T-cell (primary cell): ENCODE measurements at regions not wholly inside any gene's neighbourhood (a gene's known extent, or its start where the extent isn't known, plus 50 kb on each side); places are given as distances from the start of the nearest gene placed in this dataset.

Experiments used
- ATAC-seq, 4 experiments: fragments of 200-7000 bp in 3 of 4; fragments of 150-1000 bp in 1 of 4; cut with Tn5 transposase; replicated peaks in 1 of 4; 1 replicate in 3 of 4; 2 replicates in 1 of 4; pipeline ENCODE4 v1.10.0; 2021; ENCODE audit warnings: moderate library complexity in 3 of 4, mild to moderate bottlenecking in 2 of 4, moderate number of reproducible peaks in 1 of 4
- CTCF ChIA-PET, 2 donors: fragments of 300-600 bp; sonication (Branson Sonifier 250); formaldehyde crosslinking; loops; one replicate each; lab custom pipeline; 2022; ENCODE audit warnings: antibody characterized with exemption in 2 of 2; lab: Charles Lee
- POLR2A ChIA-PET, 2 donors: fragments of 300-600 bp; sonication (Branson Sonifier 250); formaldehyde crosslinking; loops; one replicate each; lab custom pipeline; 2022; ENCODE audit warnings: antibody characterized with exemption in 2 of 2; lab: Charles Lee
- DNase-seq, 35 experiments: peaks; one replicate each; pipeline versions ENCODE4 v3.0.0 to v3.0.0-alpha.2; 2013 to 2023
- H3K27ac ChIP-seq: one replicate; pipeline ENCODE4 v1.5.1; 2013; ENCODE audit warnings: low read length
- H3K27me3 ChIP-seq, 2 experiments: replicated peaks in 1 of 2; 1 replicate in 1 of 2; 2 replicates in 1 of 2; pipeline versions ENCODE4 v1.6.1 to v1.7.0; 2013; ENCODE audit warnings: low read length in 1 of 2, mixed read lengths in 1 of 2; ENCODE audit not compliant: control insufficient read depth in 2 of 2, insufficient read depth in 2 of 2; ENCODE audit errors: extremely low read depth in 1 of 2
- H3K36me3 ChIP-seq, 2 donors: 1 replicate in 1 of 2; 2 replicates in 1 of 2; pipeline versions ENCODE4 v1.6.1 to v1.7.0; 2013; ENCODE audit warnings: low read length in 1 of 2; ENCODE audit not compliant: control insufficient read depth in 2 of 2, insufficient read depth in 1 of 2; ENCODE audit errors: extremely low read depth in 1 of 2
- H3K4me1 ChIP-seq, 2 experiments: 1 replicate in 1 of 2; 2 replicates in 1 of 2; pipeline versions ENCODE4 v1.6.1 to v1.7.0; 2013; ENCODE audit warnings: low read length in 2 of 2, mixed read lengths in 1 of 2; ENCODE audit not compliant: insufficient read depth in 2 of 2, control insufficient read depth in 1 of 2; ENCODE audit errors: extremely low read depth in 1 of 2
- H3K4me3 ChIP-seq, 2 donors: 1 replicate in 1 of 2; 2 replicates in 1 of 2; pipeline versions ENCODE4 v1.5.1 to v1.7.0; 2013; ENCODE audit warnings: mild to moderate bottlenecking in 2 of 2, low read length in 1 of 2, moderate library complexity in 1 of 2; ENCODE audit not compliant: control insufficient read depth in 1 of 2; ENCODE audit errors: extremely low read depth in 1 of 2
- H3K9me3 ChIP-seq: 2 replicates; pipeline ENCODE4 v1.7.0; 2013
- H3K27ac Mint-ChIP-seq, 2 donors: one replicate each; pipeline ENCODE4 v1.8.0; 2020 to 2021; ENCODE audit warnings: mild to moderate bottlenecking in 2 of 2, mixed read lengths in 2 of 2
- H3K27me3 Mint-ChIP-seq, 2 donors: one replicate each; pipeline ENCODE4 v1.8.0; 2021 to 2022; ENCODE audit warnings: mixed read lengths in 2 of 2
- H3K36me3 Mint-ChIP-seq: one replicate; pipeline ENCODE4 v1.8.0; 2021; ENCODE audit warnings: mixed read lengths
- H3K4me1 Mint-ChIP-seq, 3 donors: one replicate each; pipeline ENCODE4 v1.8.0; 2020 to 2022; ENCODE audit warnings: mixed read lengths in 3 of 3, mild to moderate bottlenecking in 1 of 3
- H3K4me3 Mint-ChIP-seq, 3 donors: one replicate each; pipeline ENCODE4 v1.8.0; 2020 to 2022; ENCODE audit warnings: mild to moderate bottlenecking in 3 of 3, mixed read lengths in 3 of 3, moderate library complexity in 3 of 3
- H3K9me3 Mint-ChIP-seq, 3 donors: one replicate each; pipeline ENCODE4 v1.8.0; 2020 to 2022; ENCODE audit warnings: mixed read lengths in 3 of 3
- WGBS: methylation state at CpG from one replicate; pipeline ENCODE4 v1.1.5; 2013; ENCODE audit warnings: missing lambda C conversion rate; ENCODE audit not compliant: insufficient coverage; 5-methylcytosine and 5-hydroxymethylcytosine counted together

DNA sequence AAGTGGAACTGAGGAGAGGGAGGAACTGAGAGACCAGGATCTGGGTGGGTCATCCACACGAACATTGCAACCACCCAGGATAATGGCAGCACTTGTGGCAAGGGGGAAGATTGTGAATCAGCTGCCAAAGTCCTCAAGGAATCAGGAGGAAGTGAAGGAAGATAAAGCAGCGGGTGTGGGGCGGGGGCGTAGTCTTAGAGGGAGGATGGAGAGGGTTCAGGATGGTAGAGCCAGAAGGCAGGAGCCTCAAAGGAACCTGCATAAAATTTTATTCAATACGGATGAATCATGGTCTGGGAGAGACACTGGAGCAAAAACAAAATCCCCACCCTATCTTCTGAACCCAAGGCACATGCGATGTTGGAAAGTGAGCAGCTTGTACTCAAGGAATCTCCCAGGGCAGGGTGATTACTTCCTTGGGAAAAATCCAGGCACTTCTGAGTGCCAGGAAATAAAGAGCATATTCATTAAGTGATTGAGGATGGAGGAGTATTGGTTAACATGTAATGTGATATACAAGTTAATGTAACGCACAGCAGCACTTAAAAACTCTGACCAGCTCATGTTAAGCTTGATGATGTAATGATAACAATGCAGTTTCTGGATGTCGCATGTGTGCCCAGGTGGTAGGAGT, 82.0 kb upstream of the B3GAT2 start:
- ATAC-seq (no peak), DNase-seq (no peak)
- H3K4me3 Mint-ChIP-seq: no peak overlapping the region
- Histone ChIP-seq H3K9me3 (no peaks in the 10 kb centered on the region), H3K27ac (no peak overlapping the region), H3K27me3 (peaks cover 0 to 5% of the 10 kb centered on the region in 2 experiments), H3K4me3 (no peak overlapping the region), H3K36me3 (no peaks in the 10 kb centered on the region), H3K4me1 (no peaks in the 10 kb centered on the region)
- H3K4me1 Mint-ChIP-seq: no peaks in the 10 kb centered on the region
- POLR2A ChIA-PET: no interaction called here
- CTCF ChIA-PET: no interaction called here
- no peaks in the 10 kb centered on the region for H3K36me3 Mint-ChIP-seq
- H3K27me3 Mint-ChIP-seq: peaks cover 3 to 9% of the 10 kb centered on the region in 2 donors
- 84% methylated on average over 4 of the region's 8 CpGs for WGBS
- no peak overlapping the region for H3K27ac Mint-ChIP-seq
- no peaks in the 10 kb centered on the region for H3K9me3 Mint-ChIP-seq

DNA sequence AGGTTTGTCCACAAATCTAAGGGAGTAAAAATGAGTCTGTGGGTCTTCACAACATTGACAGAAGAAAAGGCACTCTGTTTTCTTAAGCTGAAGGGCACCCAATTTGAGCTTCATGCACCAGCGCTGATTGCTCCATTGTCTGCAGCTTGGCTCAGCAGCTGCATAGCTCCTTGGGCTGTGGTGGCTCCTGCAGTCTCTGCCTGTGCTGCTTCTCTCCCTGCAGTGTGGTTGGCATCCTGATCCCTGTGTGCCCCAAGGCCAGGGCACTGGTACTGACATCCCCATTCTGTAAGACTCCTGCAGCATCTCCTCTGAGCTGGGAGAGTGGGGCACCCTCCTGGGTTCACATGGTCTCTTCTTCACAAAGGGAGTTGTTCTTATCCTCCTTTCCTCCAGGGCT, 83.2 kb upstream of the B3GAT2 start:
- CTCF ChIA-PET: no interaction called here

DNA sequence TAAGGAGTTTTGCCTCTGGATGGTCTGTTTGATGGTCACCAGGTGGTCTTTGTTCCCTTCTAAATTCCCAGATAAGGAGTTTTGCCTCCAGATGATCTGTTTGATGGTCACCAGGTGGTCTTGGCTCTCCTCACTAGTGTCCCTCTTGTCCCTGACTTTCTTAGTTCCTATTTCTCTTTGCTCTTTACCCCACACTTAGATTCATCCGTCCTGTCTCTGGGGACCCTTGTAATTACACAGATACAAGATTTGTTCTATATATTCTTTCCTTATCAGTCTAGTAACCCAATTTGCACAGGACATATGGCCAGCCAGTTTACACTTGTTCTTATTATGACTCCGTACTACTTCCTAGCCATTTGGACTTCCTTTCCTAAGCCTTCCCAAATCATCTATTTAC, 84.0 kb upstream of the B3GAT2 start:
- Histone ChIP-seq H3K36me3 (no peaks in the 10 kb centered on the region), H3K9me3 (no peaks in the 10 kb centered on the region), H3K4me3 (no peak overlapping the region), H3K27me3 (peaks cover 0 to 5% of the 10 kb centered on the region in 2 experiments), H3K4me1 (no peaks in the 10 kb centered on the region), H3K27ac (no peak overlapping the region)
- CTCF ChIA-PET: no interaction called here
- Mint-ChIP-seq H3K4me1 (no peaks in the 10 kb centered on the region), H3K27me3 (peaks cover 0 to 8% of the 10 kb centered on the region in 2 donors), H3K36me3 (no peaks in the 10 kb centered on the region), H3K27ac (no peak overlapping the region), H3K9me3 (no peaks in the 10 kb centered on the region), H3K4me3 (no peak overlapping the region)
- no peak for ATAC-seq
- WGBS: 94% methylated on average over 1 of the region's 2 CpGs
- no peak for DNase-seq
- POLR2A ChIA-PET: no interaction called here

More for the DNA sequence above, 83.2 kb upstream of the B3GAT2 start:
- no peaks in the 10 kb centered on the region for H3K36me3 ChIP-seq
- H3K4me3 ChIP-seq: no peak overlapping the region
- H3K4me1 ChIP-seq: no peaks in the 10 kb centered on the region
- Mint-ChIP-seq H3K4me3 (no peak overlapping the region), H3K9me3 (no peaks in the 10 kb centered on the region), H3K36me3 (no peaks in the 10 kb centered on the region), H3K27me3 (peaks cover 0 to 11% of the 10 kb centered on the region in 2 donors), H3K4me1 (no peaks in the 10 kb centered on the region), H3K27ac (no peak overlapping the region)
- H3K27me3 ChIP-seq: peaks cover 0 to 5% of the 10 kb centered on the region in 2 experiments
- no peak for ATAC-seq
- H3K27ac ChIP-seq: no peak overlapping the region
- POLR2A ChIA-PET: no interaction called here
- no peak for DNase-seq
- H3K9me3 ChIP-seq: no peaks in the 10 kb centered on the region
- 100% methylated on average over 1 of the region's 1 CpG for WGBS

DNA sequence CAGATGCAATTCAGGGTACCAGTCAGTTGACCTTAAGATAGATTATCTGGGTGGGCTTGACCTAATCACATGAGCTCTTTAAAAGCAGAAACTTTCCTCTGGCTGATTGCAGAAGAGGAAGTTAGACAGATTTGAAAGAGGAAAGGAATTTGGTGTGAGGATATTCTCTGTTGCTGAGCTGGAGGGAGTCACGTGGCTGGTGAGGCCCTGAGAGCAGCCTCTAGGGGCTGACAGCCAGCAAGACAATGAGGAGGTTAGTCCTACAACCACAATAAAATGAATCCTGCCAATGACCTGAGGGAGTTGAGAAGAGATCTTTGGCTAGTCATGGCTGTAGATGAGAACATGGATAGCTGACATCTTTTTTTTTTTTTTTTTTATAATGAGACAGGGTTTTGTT, 87.0 kb upstream of the B3GAT2 start:
- Histone ChIP-seq H3K4me1 (no peaks in the 10 kb centered on the region), H3K27me3 (peaks cover 0 to 5% of the 10 kb centered on the region in 2 experiments), H3K9me3 (no peaks in the 10 kb centered on the region), H3K4me3 (no peak overlapping the region), H3K36me3 (no peaks in the 10 kb centered on the region), H3K27ac (no peak overlapping the region)
- Mint-ChIP-seq H3K27ac (no peak overlapping the region), H3K4me3 (no peak overlapping the region), H3K9me3 (no peaks in the 10 kb centered on the region), H3K36me3 (no peaks in the 10 kb centered on the region), H3K4me1 (no peaks in the 10 kb centered on the region), H3K27me3 (peaks cover 0 to 3% of the 10 kb centered on the region in 2 donors)
- CTCF ChIA-PET: no interaction called here
- DNase-seq (no peak), ATAC-seq (no peak)
- POLR2A ChIA-PET: no interaction called here
- no CpG with 5 or more reads among the region's 1 CpG for WGBS

DNA sequence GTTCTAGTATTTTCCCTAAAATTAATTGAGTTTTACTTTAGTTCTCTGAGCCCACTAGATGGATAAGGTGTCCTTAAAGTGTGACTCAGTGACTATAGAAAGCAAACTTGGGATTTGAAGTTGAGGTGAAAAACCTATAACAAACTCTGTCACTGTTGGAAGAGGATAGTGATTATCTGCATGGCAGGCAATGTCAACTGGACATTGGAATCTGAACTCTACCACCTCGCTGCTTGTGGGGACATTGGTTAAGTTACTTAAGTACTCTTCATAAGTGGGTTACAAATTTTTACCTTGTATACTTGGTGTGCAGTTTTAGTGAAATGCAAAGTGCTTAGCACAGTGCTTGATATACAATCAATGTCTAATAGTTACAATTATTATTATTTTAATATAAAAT, 87.9 kb upstream of the B3GAT2 start:
- Mint-ChIP-seq H3K36me3 (no peaks in the 10 kb centered on the region), H3K4me1 (no peaks in the 10 kb centered on the region), H3K4me3 (no peak overlapping the region), H3K27ac (no peak overlapping the region), H3K9me3 (no peaks in the 10 kb centered on the region), H3K27me3 (peaks cover 0 to 4% of the 10 kb centered on the region in 2 donors)
- H3K36me3 ChIP-seq: no peaks in the 10 kb centered on the region
- H3K4me3 ChIP-seq: no peak overlapping the region
- ChIA-PET POLR2A (no interaction called here), CTCF (no interaction called here)
- H3K27me3 ChIP-seq: peaks cover 0 to 5% of the 10 kb centered on the region in 2 experiments
- WGBS: no CpG with 5 or more reads among the region's 1 CpG
- DNase-seq: no peak
- ATAC-seq: no peak
- H3K9me3 ChIP-seq: no peaks in the 10 kb centered on the region
- no peak overlapping the region for H3K27ac ChIP-seq
- no peaks in the 10 kb centered on the region for H3K4me1 ChIP-seq

DNA sequence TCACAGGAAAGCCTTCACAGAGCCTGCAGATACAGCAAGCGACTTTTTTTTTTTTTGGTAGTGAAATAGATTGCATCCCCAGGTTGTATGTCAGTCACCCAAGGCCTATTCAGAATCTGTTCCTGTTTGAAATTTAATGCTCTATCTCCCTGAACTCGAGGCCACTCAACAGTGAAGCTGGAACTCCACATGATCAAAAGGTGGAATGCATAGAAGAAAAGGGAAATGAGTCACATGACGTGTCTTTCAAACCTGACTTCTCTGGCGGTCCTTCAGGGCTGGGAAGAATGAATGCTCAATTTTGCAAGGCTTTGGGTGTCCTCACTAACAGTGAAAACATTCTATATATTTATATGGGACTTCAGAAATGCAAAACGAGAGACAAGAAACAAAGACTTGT, 88.4 kb upstream of the B3GAT2 start:
- Histone ChIP-seq H3K4me1 (no peaks in the 10 kb centered on the region), H3K27me3 (peaks cover 0 to under 1% of the 10 kb centered on the region in 2 experiments), H3K4me3 (no peak overlapping the region), H3K9me3 (no peaks in the 10 kb centered on the region), H3K36me3 (no peaks in the 10 kb centered on the region), H3K27ac (no peak overlapping the region)
- DNase-seq (no peak), ATAC-seq (no peak)
- Mint-ChIP-seq H3K4me3 (no peak overlapping the region), H3K36me3 (no peaks in the 10 kb centered on the region), H3K4me1 (no peaks in the 10 kb centered on the region), H3K9me3 (no peaks in the 10 kb centered on the region), H3K27ac (no peak overlapping the region), H3K27me3 (peaks cover 0 to 5% of the 10 kb centered on the region in 2 donors)
- ChIA-PET CTCF (interaction anchor here in 1 of 2 donors (0.7 kb wide), 1 partner anchor 355 kb away, joined by 3 read pairs; no protein-coding TSS in a partner anchor), POLR2A (no interaction called here)
- 60% methylated on average over 1 of the region's 5 CpGs for WGBS

DNA sequence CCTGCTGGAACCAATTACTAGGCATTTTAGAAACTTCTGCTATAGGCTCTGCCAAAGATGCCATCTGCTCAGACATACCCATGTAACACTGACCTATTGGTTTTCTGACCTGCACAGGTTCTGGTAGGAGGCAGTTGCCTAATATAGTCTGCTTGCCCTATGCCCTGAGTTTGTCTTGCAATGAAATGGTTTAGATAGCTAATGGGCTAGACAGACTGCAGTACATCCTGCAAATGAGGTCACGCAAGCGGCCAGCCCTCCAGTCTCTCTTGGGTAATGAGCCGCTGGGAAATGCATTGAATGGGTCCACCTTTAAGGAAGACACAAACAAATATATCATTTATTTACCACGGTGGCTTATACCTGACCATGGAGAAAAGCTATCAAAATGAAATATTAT, 90.6 kb upstream of the B3GAT2 start:
- no peaks in the 10 kb centered on the region for H3K4me1 Mint-ChIP-seq
- no peak overlapping the region for H3K4me3 ChIP-seq
- 100% methylated on average over 3 of the region's 4 CpGs for WGBS
- CTCF ChIA-PET: no interaction called here
- no peaks in the 10 kb centered on the region for H3K36me3 Mint-ChIP-seq
- no peak overlapping the region for H3K4me3 Mint-ChIP-seq
- no peak overlapping the region for H3K27ac Mint-ChIP-seq
- no peaks in the 10 kb centered on the region for H3K9me3 ChIP-seq
- POLR2A ChIA-PET: no interaction called here
- H3K36me3 ChIP-seq: no peaks in the 10 kb centered on the region
- DNase-seq (no peak), ATAC-seq (no peak)
- no peaks in the 10 kb centered on the region for H3K4me1 ChIP-seq
- no peaks in the 10 kb centered on the region for H3K9me3 Mint-ChIP-seq
- peaks cover 0 to 5% of the 10 kb centered on the region in 2 donors for H3K27me3 Mint-ChIP-seq
- no peak overlapping the region for H3K27ac ChIP-seq
- H3K27me3 ChIP-seq: no peaks in the 10 kb centered on the region
